Esophagus (tissue), 2 donors: ENCODE measurements at regions not wholly inside any gene's neighbourhood (a gene's known extent, or its start where the extent isn't known, plus 50 kb on each side); places are given as distances from the start of the nearest gene placed in this dataset.
"Not testable (repeated sequence)": the region's sequence is repeated elsewhere in the genome, so short reads cannot be mapped to it uniquely, and the experiment has no call there.

Source experiments
- H3K27ac ChIP-seq, 2 donors: one replicate each; pipeline ENCODE4 v1.5.1; 2013; ENCODE audit warnings: low read depth in 2 of 2, mild to moderate bottlenecking in 2 of 2, inconsistent platforms in 1 of 2, low read length in 1 of 2, moderate library complexity in 1 of 2
- H3K27me3 ChIP-seq, 2 donors: one replicate each; pipeline ENCODE4 v1.6.1; 2013; ENCODE audit warnings: low read length in 2 of 2, control low read depth in 1 of 2, mild to moderate bottlenecking in 1 of 2; ENCODE audit not compliant: insufficient read depth in 2 of 2, control insufficient read depth in 1 of 2
- H3K36me3 ChIP-seq, 2 donors: one replicate each; pipeline ENCODE4 v1.6.1; 2013; ENCODE audit warnings: low read length in 1 of 2; ENCODE audit not compliant: control insufficient read depth in 2 of 2, insufficient read depth in 2 of 2
- H3K4me1 ChIP-seq, 2 donors: one replicate each; pipeline ENCODE4 v1.6.1; 2013; ENCODE audit warnings: low read length in 1 of 2; ENCODE audit not compliant: control insufficient read depth in 2 of 2, insufficient read depth in 2 of 2
- H3K4me3 ChIP-seq, 2 donors: one replicate each; pipeline ENCODE4 v1.5.1; 2013; ENCODE audit warnings: low read length in 2 of 2, mild to moderate bottlenecking in 2 of 2, low read depth in 1 of 2, moderate library complexity in 1 of 2
- H3K9me3 ChIP-seq, 2 donors: one replicate each; pipeline ENCODE4 v1.6.1; 2013; ENCODE audit warnings: mild to moderate bottlenecking in 2 of 2, low read depth in 1 of 2, low read length in 1 of 2, moderate library complexity in 1 of 2; ENCODE audit not compliant: control insufficient read depth in 2 of 2, insufficient read depth in 1 of 2
- WGBS, 2 donors: extraction: QIAGEN DNeasy Blood & Tissue Kit; methylation state at CpG; one replicate each; pipeline ENCODE4 v1.1.7; 2013; 5-methylcytosine and 5-hydroxymethylcytosine counted together
- donor health status: healthy with polysubstance abuse.
- donor health status: Bipolar disorder and iron deficiency.

DNA sequence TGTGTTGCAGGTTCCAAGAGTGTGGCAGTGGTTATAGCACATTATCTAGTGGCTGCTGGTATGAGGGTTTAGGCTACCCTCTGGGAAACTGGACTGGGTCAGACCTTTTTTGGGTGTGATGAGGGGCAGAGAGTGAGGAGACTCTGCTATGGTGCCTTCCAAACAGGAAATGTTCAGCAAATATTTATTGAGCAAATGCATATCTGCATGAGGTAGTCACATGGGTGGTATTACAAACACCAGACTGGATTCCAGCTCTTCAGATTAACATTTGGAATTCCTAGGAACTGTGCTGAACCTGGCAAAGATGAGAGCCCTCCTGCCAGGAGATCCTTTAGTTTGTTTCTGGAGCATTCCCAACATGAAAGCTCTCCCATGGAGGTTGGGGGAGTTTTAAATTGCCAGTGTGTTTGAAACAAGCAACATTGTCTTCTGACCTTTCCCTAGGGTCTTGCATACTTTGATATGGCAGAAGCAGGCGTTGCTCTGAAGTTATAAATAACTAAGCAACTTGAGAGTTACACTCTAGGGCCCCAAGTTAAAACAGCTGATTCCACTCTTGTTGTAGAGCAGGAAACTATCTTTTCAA is 341.2 kb upstream of the C2CD4B start:
- H3K9me3 ChIP-seq = no peaks in the 10 kb centered on the region
- no peaks in the 10 kb centered on the region for H3K27me3 ChIP-seq
- 27 to 36% methylated on average over 1 of the region's 1 CpG for WGBS, 2 donors
- no peak overlapping the region for H3K4me3 ChIP-seq
- H3K4me1 ChIP-seq = no peaks in the 10 kb centered on the region
- no peaks in the 10 kb centered on the region for H3K36me3 ChIP-seq
- no peak overlapping the region for H3K27ac ChIP-seq

DNA sequence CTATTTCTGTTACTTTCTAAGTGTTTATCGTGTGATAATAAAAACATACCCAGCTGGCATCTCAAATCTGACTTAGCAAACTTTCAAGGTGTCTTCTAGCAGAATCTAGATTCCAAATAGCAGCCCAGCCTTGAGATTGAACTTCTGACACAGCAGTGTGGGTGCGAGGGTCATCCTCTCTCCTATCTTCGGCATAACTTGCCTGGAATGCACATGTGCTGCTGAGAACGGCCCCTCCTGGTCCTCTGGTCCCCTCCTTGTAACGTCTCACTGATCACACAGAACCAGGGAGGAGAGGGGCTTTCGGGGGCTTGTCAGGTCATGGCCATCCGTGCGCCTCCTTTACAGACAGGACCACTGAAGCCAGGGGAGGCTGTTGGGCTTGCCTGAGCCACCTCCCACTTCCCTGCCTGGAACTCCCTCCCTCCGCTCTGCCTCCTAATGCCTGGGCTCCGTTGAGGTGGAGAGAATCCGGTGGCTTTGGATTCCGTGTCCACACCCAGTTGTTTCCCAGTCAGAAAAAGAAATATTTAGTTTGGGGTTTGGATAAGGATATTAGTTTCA is 344.4 kb upstream of the C2CD4B start:
- Histone ChIP-seq H3K4me3 (no peak overlapping the region), H3K27me3 (no peaks in the 10 kb centered on the region), H3K36me3 (no peaks in the 10 kb centered on the region), H3K27ac (no peak overlapping the region), H3K4me1 (peaks cover 0 to 4% of the 10 kb centered on the region in 2 donors), H3K9me3 (no peaks in the 10 kb centered on the region)
- WGBS, 2 donors = 84 to 89% methylated on average over 12 of the region's 12 CpGs

DNA sequence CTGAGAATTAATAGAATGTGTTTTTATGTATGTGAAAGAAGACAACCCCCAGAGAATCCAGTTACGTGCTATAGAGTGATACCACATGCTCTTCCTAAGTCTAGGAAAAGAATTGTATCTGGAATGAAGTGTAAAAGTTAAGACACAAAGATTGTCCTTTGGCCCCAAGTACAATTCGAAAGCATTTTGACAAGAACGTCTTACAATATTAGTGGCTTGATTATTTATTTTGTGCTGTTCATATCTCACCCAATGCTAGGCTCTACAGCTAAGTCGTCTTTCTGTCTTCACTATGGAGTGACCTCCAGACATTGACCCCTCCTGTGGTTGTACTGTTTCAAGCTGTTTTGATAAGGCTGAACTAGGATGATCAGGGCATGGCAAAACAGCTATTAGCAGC is 345.7 kb upstream of the C2CD4B start:
- Histone ChIP-seq H3K9me3 (no peaks in the 10 kb centered on the region), H3K27ac (no peak overlapping the region), H3K36me3 (no peaks in the 10 kb centered on the region), H3K4me3 (no peak overlapping the region), H3K4me1 (peaks cover 0 to 4% of the 10 kb centered on the region in 2 donors), H3K27me3 (no peaks in the 10 kb centered on the region)
- 86 to 87% methylated on average over 4 of the region's 4 CpGs for WGBS, 2 donors

DNA sequence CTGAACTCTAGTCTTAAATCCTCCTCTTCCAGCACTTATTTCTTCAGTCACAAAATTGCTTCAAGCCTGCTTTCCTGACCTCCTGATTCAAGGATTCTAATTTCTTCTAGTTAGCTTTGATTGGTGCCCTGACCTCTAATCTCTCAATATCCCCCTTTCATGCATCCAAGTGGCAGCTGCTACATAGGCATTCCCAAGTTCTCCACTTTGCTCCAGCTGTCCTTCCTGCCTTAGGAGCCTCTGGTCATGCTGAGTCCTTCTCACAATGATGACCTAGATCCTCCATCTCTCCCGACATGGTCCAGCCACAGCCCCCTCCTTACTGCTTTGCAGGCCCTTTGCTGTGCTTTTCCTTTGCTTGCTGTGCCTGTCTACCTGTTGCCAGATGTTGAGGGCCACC is 347.8 kb upstream of the C2CD4B start:
- H3K4me1 ChIP-seq = peaks cover 0 to 4% of the 10 kb centered on the region in 2 donors
- no peaks in the 10 kb centered on the region for H3K27me3 ChIP-seq
- H3K4me3 ChIP-seq = no peak overlapping the region
- H3K9me3 ChIP-seq = no peaks in the 10 kb centered on the region
- H3K27ac ChIP-seq = no peak overlapping the region
- 90 to 92% methylated on average over 1 of the region's 1 CpG for WGBS, 2 donors
- H3K36me3 ChIP-seq = no peaks in the 10 kb centered on the region

DNA sequence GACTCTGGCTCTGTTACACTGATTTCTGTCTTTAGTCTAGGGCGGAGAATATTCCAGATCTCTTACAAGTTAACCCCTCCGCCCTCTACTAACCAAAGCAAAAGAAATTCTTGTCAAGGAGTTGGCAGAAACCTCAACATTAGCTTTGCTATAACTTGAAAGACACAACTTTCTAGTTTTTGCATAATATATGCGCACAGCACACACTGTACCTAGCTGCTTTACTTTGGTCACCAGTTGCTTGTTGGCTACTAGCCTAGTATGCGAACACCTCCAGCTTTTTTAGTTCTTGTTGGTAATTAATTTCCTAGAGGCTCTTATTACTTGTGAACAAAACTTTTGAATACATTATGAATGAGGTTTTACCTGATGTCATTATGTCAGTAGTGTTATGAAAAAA is 348.8 kb upstream of the C2CD4B start:
- H3K9me3 ChIP-seq = no peaks in the 10 kb centered on the region
- no peaks in the 10 kb centered on the region for H3K36me3 ChIP-seq
- no peak overlapping the region for H3K27ac ChIP-seq
- peaks cover 0 to 4% of the 10 kb centered on the region in 2 donors for H3K4me1 ChIP-seq
- no peak overlapping the region for H3K4me3 ChIP-seq
- H3K27me3 ChIP-seq = no peaks in the 10 kb centered on the region
- WGBS, 2 donors = 68 to 72% methylated on average over 4 of the region's 4 CpGs

DNA sequence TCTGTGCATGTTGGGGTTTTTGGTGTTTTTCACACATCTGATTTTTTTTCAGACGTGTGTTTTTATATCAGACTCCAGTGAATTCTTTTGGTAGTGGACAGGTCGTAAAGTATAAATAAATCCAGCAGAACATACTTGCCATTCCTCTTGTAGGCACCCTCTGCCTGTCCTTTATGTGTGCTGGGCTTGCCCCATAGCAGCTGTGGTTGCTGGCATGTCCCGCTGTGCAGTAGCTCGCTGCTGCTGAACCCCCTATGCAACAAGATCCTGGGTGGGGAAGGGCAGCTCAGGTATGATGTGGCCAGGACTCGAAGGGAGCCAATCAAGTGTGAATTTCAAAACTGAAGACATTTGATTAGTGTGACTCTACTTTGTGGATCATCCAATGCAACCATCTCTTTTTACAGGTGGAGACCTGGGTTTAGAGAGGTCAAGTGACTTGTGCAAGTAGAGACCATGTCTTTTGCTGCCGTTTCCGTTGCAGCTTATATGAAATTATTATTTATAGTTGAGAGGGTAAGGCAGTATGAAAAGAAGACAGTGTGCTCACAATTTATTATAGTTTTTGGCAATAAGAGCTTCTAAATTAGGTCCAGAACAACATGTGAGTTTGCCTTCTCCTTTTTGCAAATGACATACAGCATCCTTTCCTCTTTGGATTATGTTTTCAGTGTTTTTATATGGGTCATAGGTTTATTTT is 350.8 kb upstream of the C2CD4B start:
- Histone ChIP-seq H3K9me3 (no peaks in the 10 kb centered on the region), H3K27ac (no peak overlapping the region), H3K36me3 (no peaks in the 10 kb centered on the region), H3K4me3 (no peak overlapping the region), H3K4me1 (peaks cover 0 to 4% of the 10 kb centered on the region in 2 donors), H3K27me3 (no peaks in the 10 kb centered on the region)
- 88 to 90% methylated on average over 7 of the region's 7 CpGs for WGBS, 2 donors

DNA sequence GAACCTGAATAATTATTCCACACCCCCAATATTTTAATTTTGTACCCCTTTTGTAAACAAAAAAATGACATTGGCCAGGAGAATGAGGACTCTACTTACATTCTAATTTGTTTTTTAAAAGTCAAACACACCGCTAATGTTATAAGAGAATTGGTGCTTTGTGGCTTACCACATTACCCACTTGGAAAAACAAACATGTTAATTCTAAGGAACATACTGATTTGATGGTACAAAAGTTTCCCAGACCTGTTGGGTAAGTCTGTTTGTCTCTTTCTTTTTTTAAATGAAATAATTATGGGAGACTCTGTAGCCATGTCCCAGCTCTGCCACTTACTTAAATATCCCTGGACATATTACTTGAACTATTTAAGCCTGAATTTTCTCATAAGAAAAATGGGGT is 352.5 kb upstream of the C2CD4B start:
- whole genome bisulfite sequencing, 2 donors = 61 to 87% methylated on average over 1 of the region's 1 CpG
- H3K4me1 ChIP-seq = peaks cover 0 to 4% of the 10 kb centered on the region in 2 donors
- H3K9me3 ChIP-seq = no peaks in the 10 kb centered on the region
- H3K27ac ChIP-seq = no peak overlapping the region
- no peak overlapping the region for H3K4me3 ChIP-seq
- H3K27me3 ChIP-seq = no peaks in the 10 kb centered on the region
- H3K36me3 ChIP-seq = no peaks in the 10 kb centered on the region

DNA sequence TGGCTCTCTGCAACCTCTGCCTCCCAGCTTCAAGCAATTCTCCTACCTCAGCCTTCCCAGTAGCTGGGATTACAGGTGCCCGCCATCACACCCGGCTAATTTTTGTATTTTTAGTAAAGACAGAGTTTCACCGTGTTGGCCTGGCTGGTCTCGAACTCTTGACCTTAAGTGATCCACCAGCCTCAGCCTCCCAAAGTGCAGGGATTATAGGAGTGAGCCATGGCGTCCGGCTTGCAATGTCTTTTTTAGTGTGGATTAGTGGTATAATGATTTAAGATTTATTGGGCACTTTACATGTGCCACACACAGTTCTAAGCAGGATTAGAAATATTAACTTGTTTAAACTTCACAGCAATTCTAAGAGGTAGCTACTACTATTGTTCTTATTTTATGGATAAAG is 353.6 kb upstream of the C2CD4B start:
- H3K9me3 ChIP-seq, H3K27me3 ChIP-seq, H3K4me1 ChIP-seq, H3K36me3 ChIP-seq, H3K4me3 ChIP-seq, H3K27ac ChIP-seq: not testable (repeated sequence)
- WGBS, 2 donors = 92 to 93% methylated on average over 6 of the region's 6 CpGs

DNA sequence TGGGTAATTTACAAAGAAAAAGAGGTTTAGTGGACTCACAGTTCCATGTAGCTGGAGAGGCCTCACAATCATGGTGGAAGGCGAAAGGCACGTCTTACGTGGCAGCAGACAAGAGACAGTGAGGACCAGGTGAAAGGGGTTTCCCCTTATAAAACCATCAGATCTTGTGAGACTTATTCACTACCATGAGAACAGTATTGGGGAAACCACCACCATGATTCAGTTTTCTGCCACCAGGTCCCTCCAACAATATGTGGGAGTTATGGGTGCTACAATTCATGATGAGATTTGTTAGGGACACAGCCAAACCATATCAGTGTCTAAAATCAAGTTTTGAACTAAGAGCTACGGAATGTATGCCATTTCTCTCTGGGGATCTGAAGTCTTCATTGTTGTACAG is 354.8 kb upstream of the C2CD4B start:
- no peak overlapping the region for H3K27ac ChIP-seq
- WGBS, 2 donors = 76 to 92% methylated on average over 4 of the region's 4 CpGs
- H3K4me3 ChIP-seq = no peak overlapping the region
- H3K9me3 ChIP-seq = no peaks in the 10 kb centered on the region
- H3K27me3 ChIP-seq = no peaks in the 10 kb centered on the region
- H3K36me3 ChIP-seq = no peaks in the 10 kb centered on the region
- no peaks in the 10 kb centered on the region for H3K4me1 ChIP-seq

DNA sequence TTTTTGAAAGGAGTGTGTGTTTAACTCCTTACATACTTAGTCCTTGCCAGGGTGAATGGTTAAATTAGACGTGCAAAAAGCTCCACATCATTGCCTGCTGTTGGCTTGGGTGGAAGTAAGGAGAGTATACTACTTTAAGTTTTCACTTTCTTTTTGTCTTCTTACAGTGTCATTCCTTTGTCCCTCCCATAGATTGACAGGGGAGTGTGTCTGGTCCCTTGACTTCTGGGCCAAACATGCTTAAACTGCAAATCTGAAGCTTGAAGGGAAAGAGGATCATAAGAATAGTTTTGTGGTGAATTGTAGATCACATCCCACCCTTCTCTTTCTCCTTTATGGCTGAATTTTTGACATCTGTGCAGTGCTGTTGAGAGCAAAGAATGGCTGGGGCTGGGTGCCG is 355.8 kb upstream of the C2CD4B start:
- no peaks in the 10 kb centered on the region for H3K9me3 ChIP-seq
- no peaks in the 10 kb centered on the region for H3K36me3 ChIP-seq
- H3K27me3 ChIP-seq = no peaks in the 10 kb centered on the region
- no peak overlapping the region for H3K27ac ChIP-seq
- no peaks in the 10 kb centered on the region for H3K4me1 ChIP-seq
- 94 to 97% methylated on average over 2 of the region's 2 CpGs for WGBS, 2 donors
- no peak overlapping the region for H3K4me3 ChIP-seq
